HepG2 (cell line): ENCODE measurements at regions not wholly inside any gene's neighbourhood (a gene's known extent, or its start where the extent isn't known, plus 50 kb on each side); places are given as distances from the start of the nearest gene placed in this dataset.

Experiments
- ATAC-seq: fragments of 200-7000 bp; cut with Tn5 transposase; 3 replicates; pipeline ENCODE4 v1.9.1; 2020; ENCODE audit warnings: mild to moderate bottlenecking, moderate library complexity
- BruUV-seq: library from RNA; stranded (reverse); fragments of 400-500 nt; replicated peaks from 2 replicates; lab custom pipeline; 2021; lab: Mats Ljungman, UMichigan
- CTCF ChIA-PET: fragments of 300-600 bp; formaldehyde crosslinking; extraction: SDS; loops from one replicate; lab custom pipeline; 2021; ENCODE audit warnings: low total read pairs, inconsistent platforms, low intra/inter-chr PET ratio; lab: Yijun Ruan, JAX
- POLR2A ChIA-PET: fragments of 350-600 bp; sonication (Branson Sonifier 250); formaldehyde crosslinking; loops from one replicate; lab custom pipeline; 2020; ENCODE audit warnings: antibody characterized with exemption, inconsistent platforms; lab: Yijun Ruan, JAX
- DNase-seq: peaks from one replicate; pipeline ENCODE4 v3.0.0-alpha.2; 2015; ENCODE audit warnings: low spot score
- FAIRE-seq: peaks from 3 replicates; lab custom pipeline; 2011; peaks lifted over from hg19 to GRCh38; lab: Jason Lieb, UNC
- H2AFZ ChIP-seq: one replicate; pipeline ENCODE4 v1.6.1; 2011; ENCODE audit warnings: low read length, inconsistent platforms
- H3K27ac ChIP-seq: fragments of 300-600 bp; 3 replicates; pipeline ENCODE4 v1.8.0; 2011; ENCODE audit warnings: mixed run types, mild to moderate bottlenecking, mixed read lengths, low read length, inconsistent platforms; ENCODE audit not compliant: insufficient read depth; ENCODE audit errors: extremely low read length
- H3K27me3 ChIP-seq, 2 experiments: fragments of 200-600 bp in 1 of 2; 2 replicates in 1 of 2; 3 replicates in 1 of 2; pipeline versions ENCODE4 v1.6.0 to v1.8.0; 2011; ENCODE audit warnings: low read length in 2 of 2, mild to moderate bottlenecking in 2 of 2, moderate library complexity in 2 of 2, inconsistent platforms in 1 of 2; ENCODE audit not compliant: insufficient read depth in 2 of 2, control insufficient read depth in 1 of 2
- H3K36me3 ChIP-seq, 2 experiments: fragments of 200-600 bp in 1 of 2; replicated peaks in 1 of 2; 2 replicates in 1 of 2; 3 replicates in 1 of 2; pipeline versions ENCODE4 v1.5.1 to v1.8.0; 2011; ENCODE audit warnings: low read length in 2 of 2, inconsistent platforms in 1 of 2; ENCODE audit not compliant: insufficient read depth in 2 of 2, control insufficient read depth in 1 of 2
- H3K4me1 ChIP-seq: 2 replicates; pipeline ENCODE4 v1.5.1; 2012; ENCODE audit warnings: low read length, inconsistent platforms; ENCODE audit not compliant: insufficient read depth
- H3K4me2 ChIP-seq: 2 replicates; pipeline ENCODE4 v1.6.0; 2011; ENCODE audit warnings: low read depth, low read length, inconsistent platforms
- H3K4me3 ChIP-seq, 3 experiments: fragments of 200-600 bp in 1 of 3; sonication (generic), shearing (Covaris generic) in 1 of 3; replicated peaks in 1 of 3; 2 replicates each; pipeline ENCODE4 v1.5.1; 2011 to 2016; ENCODE audit warnings: low read length in 3 of 3, inconsistent platforms in 2 of 3, low read depth in 2 of 3, mild to moderate bottlenecking in 2 of 3, control low read depth in 1 of 3, mixed read lengths in 1 of 3; ENCODE audit not compliant: insufficient read depth in 1 of 3
- H3K79me2 ChIP-seq: one replicate; pipeline ENCODE4 v1.6.1; 2011; ENCODE audit warnings: low read length, inconsistent platforms; ENCODE audit not compliant: insufficient read depth
- H3K9ac ChIP-seq: 2 replicates; pipeline ENCODE4 v1.6.0; 2011; ENCODE audit warnings: mild to moderate bottlenecking, low read depth, low read length, inconsistent platforms; ENCODE audit not compliant: insufficient read depth
- H3K9me3 ChIP-seq: 2 replicates; pipeline ENCODE4 v1.5.1; 2012; ENCODE audit warnings: mild to moderate bottlenecking, low read length
- H4K20me1 ChIP-seq: 2 replicates; pipeline ENCODE4 v1.6.0; 2011; ENCODE audit warnings: inconsistent platforms, mild to moderate bottlenecking, low read length, moderate library complexity; ENCODE audit not compliant: insufficient read depth
- FOXA1 ChIP-seq, 2 experiments: fragments of 450-650 bp in 1 of 2; sonication (generic) in 1 of 2; formaldehyde crosslinking in 1 of 2; IDR thresholded peaks; 2 replicates each; pipeline versions ENCODE4 v1.4.0 to v1.6.1; 2016 to 2020; ENCODE audit warnings: missing genetic modification reagents in 1 of 2
- HCFC1 ChIP-seq: fragments of 150-350 bp; IDR thresholded peaks from 2 replicates; pipeline ENCODE4 v1.6.1; 2014; ENCODE audit warnings: low read depth, low read length
- MTF2 ChIP-seq: sonication (generic); formaldehyde crosslinking; IDR thresholded peaks from 2 replicates; pipeline ENCODE4 v1.5.0; 2020; ENCODE audit warnings: missing genetic modification reagents, borderline replicate concordance
- PAF1 ChIP-seq: IDR thresholded peaks from 2 replicates; pipeline ENCODE4 v1.6.1; 2016; ENCODE audit warnings: missing genetic modification reagents, missing compliant biosample characterization
- PHF8 ChIP-seq: sonication (generic); formaldehyde crosslinking; IDR thresholded peaks from 2 replicates; pipeline ENCODE4 v1.5.0; 2020; ENCODE audit warnings: missing genetic modification reagents
- STAT5B ChIP-seq: sonication (generic); formaldehyde crosslinking; IDR thresholded peaks from 2 replicates; pipeline ENCODE4 v1.4.0; 2020; ENCODE audit warnings: missing genetic modification reagents
- TBL1XR1 ChIP-seq: fragments of 150-350 bp; IDR thresholded peaks from 2 replicates; pipeline ENCODE4 v1.6.1; 2014; ENCODE audit warnings: borderline replicate concordance, low read length; ENCODE audit not compliant: partially characterized antibody
- ZNF777 ChIP-seq: sonication (generic); formaldehyde crosslinking; IDR thresholded peaks from 2 replicates; pipeline ENCODE4 v1.4.0; 2020; ENCODE audit warnings: missing genetic modification reagents
- ZNF792 ChIP-seq: IDR thresholded peaks from 2 replicates; pipeline ENCODE4 v1.6.1; 2016
- ZSCAN25 ChIP-seq: sonication (generic); formaldehyde crosslinking; IDR thresholded peaks from 2 replicates; pipeline ENCODE4 v1.8.0; 2022; ENCODE audit warnings: mild to moderate bottlenecking, missing genetic modification reagents
- WGBS: methylation state at CpG from one replicate; pipeline ENCODE4 v1.1.6; 2017; ENCODE audit warnings: low lambda C conversion rate; 5-methylcytosine and 5-hydroxymethylcytosine counted together
- in situ Hi-C: cut with HindIII; loops from 2 replicates; pipeline ENCODE4 v1.10.0; 2017; ENCODE audit warnings: low pct_unique_long_range_greater_than_20kb; ENCODE audit not compliant: extremely low pct_ligation_motif_present
- intact Hi-C: fragments of 100-400 bp; cut with micrococcal nuclease; formaldehyde crosslinking; loops from one replicate; pipeline ENCODE4 v1.10.0; 2022; ENCODE audit not compliant: unreplicated experiment
- TF ChIP-seq, protein P1 (sequence below): sonication (generic); formaldehyde crosslinking; IDR thresholded peaks from 2 replicates; pipeline ENCODE4 v1.4.0; 2020; ENCODE audit warnings: missing genetic modification reagents, borderline replicate concordance
- TF ChIP-seq, protein P2 (sequence below): sonication (generic); formaldehyde crosslinking; IDR thresholded peaks from 2 replicates; pipeline ENCODE4 v1.4.0; 2020; ENCODE audit warnings: missing genetic modification reagents
- TF ChIP-seq, protein P3 (sequence below): sonication (generic); formaldehyde crosslinking; IDR thresholded peaks from 2 replicates; pipeline ENCODE4 v1.4.0; 2020; ENCODE audit warnings: missing genetic modification reagents
- TF ChIP-seq, protein P4 (sequence below): sonication (generic); formaldehyde crosslinking; IDR thresholded peaks from 2 replicates; pipeline ENCODE4 v1.8.0; 2022; ENCODE audit warnings: mild to moderate bottlenecking, missing genetic modification reagents, moderate library complexity
- TF ChIP-seq, protein P5 (sequence below), 2 experiments: sonication (generic) in 1 of 2; formaldehyde crosslinking in 1 of 2; IDR thresholded peaks; 2 replicates each; pipeline versions ENCODE4 v1.4.0 to v1.6.1; 2018 to 2020; ENCODE audit warnings: missing genetic modification reagents in 2 of 2, borderline replicate concordance in 1 of 2, low read depth in 1 of 2, mild to moderate bottlenecking in 1 of 2, missing biosample characterization in 1 of 2

DNA sequence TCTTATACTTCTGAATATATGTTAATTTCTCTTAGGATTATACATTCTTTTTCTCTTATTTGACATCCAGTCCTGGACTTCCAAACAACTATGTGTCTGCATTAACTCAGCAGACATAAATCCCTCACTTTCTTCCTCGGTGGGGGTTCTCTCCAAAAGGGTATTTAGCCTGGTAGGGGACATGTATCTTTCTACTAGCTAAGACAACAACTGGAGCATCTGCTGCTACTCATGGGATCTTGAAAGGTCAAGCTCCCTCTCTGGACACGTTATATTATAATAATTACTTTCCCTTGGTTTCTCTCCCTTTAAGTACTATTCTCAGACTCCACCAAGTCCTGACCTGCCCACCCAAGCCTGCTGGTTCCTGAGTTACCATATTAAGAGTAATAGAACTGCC is 983.7 kb upstream of the FLRT2 start:
- Histone ChIP-seq H3K4me3 (no peak overlapping the region), H3K79me2 (no peaks in the 10 kb centered on the region), H4K20me1 (no peaks in the 10 kb centered on the region), H3K27me3 (no peaks in the 10 kb centered on the region), H3K27ac (no peak overlapping the region), H3K4me1 (no peaks in the 10 kb centered on the region), H3K36me3 (no peaks in the 10 kb centered on the region), H3K4me2 (no peak overlapping the region), H2AFZ (no peak overlapping the region), H3K9ac (no peak overlapping the region), H3K9me3 (peaks cover 79% of the 10 kb centered on the region)
- ChIA-PET CTCF (no interaction called here), POLR2A (no interaction called here)
- 0% methylated on average over 2 of the region's 2 CpGs for WGBS
- in situ Hi-C loops, result no loop called here
- FAIRE-seq (no peak), ATAC-seq (no peak), DNase-seq (no peak)
- TF ChIP-seq PAF1 (CRISPR knock-in tag), result no peak
- TF ChIP-seq FOXA1 (IDR thresholded peaks at IDR 0.05), result no peak
- no peak for TF ChIP-seq FOXA1 (CRISPR knock-in tag; IDR thresholded peaks at IDR 0.05)
- TF ChIP-seq, protein P1, sequence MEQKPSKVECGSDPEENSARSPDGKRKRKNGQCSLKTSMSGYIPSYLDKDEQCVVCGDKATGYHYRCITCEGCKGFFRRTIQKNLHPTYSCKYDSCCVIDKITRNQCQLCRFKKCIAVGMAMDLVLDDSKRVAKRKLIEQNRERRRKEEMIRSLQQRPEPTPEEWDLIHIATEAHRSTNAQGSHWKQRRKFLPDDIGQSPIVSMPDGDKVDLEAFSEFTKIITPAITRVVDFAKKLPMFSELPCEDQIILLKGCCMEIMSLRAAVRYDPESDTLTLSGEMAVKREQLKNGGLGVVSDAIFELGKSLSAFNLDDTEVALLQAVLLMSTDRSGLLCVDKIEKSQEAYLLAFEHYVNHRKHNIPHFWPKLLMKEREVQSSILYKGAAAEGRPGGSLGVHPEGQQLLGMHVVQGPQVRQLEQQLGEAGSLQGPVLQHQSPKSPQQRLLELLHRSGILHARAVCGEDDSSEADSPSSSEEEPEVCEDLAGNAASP (CRISPR knock-in tag), result no peak
- TF ChIP-seq, protein P2, sequence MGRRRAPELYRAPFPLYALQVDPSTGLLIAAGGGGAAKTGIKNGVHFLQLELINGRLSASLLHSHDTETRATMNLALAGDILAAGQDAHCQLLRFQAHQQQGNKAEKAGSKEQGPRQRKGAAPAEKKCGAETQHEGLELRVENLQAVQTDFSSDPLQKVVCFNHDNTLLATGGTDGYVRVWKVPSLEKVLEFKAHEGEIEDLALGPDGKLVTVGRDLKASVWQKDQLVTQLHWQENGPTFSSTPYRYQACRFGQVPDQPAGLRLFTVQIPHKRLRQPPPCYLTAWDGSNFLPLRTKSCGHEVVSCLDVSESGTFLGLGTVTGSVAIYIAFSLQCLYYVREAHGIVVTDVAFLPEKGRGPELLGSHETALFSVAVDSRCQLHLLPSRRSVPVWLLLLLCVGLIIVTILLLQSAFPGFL (CRISPR knock-in tag), result no peak
- TF ChIP-seq, protein P3, sequence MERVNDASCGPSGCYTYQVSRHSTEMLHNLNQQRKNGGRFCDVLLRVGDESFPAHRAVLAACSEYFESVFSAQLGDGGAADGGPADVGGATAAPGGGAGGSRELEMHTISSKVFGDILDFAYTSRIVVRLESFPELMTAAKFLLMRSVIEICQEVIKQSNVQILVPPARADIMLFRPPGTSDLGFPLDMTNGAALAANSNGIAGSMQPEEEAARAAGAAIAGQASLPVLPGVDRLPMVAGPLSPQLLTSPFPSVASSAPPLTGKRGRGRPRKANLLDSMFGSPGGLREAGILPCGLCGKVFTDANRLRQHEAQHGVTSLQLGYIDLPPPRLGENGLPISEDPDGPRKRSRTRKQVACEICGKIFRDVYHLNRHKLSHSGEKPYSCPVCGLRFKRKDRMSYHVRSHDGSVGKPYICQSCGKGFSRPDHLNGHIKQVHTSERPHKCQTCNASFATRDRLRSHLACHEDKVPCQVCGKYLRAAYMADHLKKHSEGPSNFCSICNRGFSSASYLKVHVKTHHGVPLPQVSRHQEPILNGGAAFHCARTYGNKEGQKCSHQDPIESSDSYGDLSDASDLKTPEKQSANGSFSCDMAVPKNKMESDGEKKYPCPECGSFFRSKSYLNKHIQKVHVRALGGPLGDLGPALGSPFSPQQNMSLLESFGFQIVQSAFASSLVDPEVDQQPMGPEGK (CRISPR knock-in tag), result no peak
- no peak for TF ChIP-seq ZSCAN25 (CRISPR knock-in tag)
- TF ChIP-seq STAT5B (CRISPR knock-in tag), result no peak
- no peak for TF ChIP-seq TBL1XR1
- TF ChIP-seq ZNF777, result no peak
- TF ChIP-seq MTF2, result no peak
- TF ChIP-seq, protein P4, sequence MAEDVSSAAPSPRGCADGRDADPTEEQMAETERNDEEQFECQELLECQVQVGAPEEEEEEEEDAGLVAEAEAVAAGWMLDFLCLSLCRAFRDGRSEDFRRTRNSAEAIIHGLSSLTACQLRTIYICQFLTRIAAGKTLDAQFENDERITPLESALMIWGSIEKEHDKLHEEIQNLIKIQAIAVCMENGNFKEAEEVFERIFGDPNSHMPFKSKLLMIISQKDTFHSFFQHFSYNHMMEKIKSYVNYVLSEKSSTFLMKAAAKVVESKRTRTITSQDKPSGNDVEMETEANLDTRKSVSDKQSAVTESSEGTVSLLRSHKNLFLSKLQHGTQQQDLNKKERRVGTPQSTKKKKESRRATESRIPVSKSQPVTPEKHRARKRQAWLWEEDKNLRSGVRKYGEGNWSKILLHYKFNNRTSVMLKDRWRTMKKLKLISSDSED (CRISPR knock-in tag), result no peak
- no peak for TF ChIP-seq ZNF792 (CRISPR knock-in tag)
- TF ChIP-seq, protein P5, sequence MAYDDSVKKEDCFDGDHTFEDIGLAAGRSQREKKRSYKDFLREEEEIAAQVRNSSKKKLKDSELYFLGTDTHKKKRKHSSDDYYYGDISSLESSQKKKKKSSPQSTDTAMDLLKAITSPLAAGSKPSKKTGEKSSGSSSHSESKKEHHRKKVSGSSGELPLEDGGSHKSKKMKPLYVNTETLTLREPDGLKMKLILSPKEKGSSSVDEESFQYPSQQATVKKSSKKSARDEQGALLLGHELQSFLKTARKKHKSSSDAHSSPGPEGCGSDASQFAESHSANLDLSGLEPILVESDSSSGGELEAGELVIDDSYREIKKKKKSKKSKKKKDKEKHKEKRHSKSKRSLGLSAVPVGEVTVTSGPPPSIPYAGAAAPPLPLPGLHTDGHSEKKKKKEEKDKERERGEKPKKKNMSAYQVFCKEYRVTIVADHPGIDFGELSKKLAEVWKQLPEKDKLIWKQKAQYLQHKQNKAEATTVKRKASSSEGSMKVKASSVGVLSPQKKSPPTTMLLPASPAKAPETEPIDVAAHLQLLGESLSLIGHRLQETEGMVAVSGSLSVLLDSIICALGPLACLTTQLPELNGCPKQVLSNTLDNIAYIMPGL (CRISPR knock-in tag; IDR thresholded peaks at IDR 0.05; ENCODE audit: borderline replicate concordance in 1 of 2, low read depth in 1 of 2), result no peak
- TF ChIP-seq HCFC1, result no peak
- TF ChIP-seq PHF8 (CRISPR knock-in tag), result no peak
- intact Hi-C loops, result no loop called here
- no TSS peak for BruUV-seq
